ENCODE measurements at regions not wholly inside any gene's neighbourhood (a gene's known extent, or its start where the extent isn't known, plus 50 kb on each side); places are given as distances from the start of the nearest gene placed in this dataset.

GRCh38 chr11:10913075-10913474 lies 55.2 kb upstream of the ZBED5 start:
- Histone ChIP-seq H3K4ac (ENCODE audit: low read depth, low read length) (no peak overlapping the region), H3K9ac (ENCODE audit: low read length) (no peak overlapping the region), H3K23ac (ENCODE audit: low read length) (no peak overlapping the region), H2BK120ac (ENCODE audit: insufficient read depth, low read length, poor library complexity) (no peak overlapping the region), H3K79me2 (ENCODE audit: control insufficient read depth, insufficient read depth, low read length, poor library complexity) (no peaks in the 10 kb centered on the region), H4K8ac (ENCODE audit: low read depth, low read length) (no peak overlapping the region), H3K4me3 (ENCODE audit: low read depth, low read length) (no peak overlapping the region), H3K79me1 (ENCODE audit: low read length) (no peaks in the 10 kb centered on the region), H2AK5ac (ENCODE audit: low read length) (no peak overlapping the region), H3K27me3 (ENCODE audit: insufficient read depth, low read length) (no peaks in the 10 kb centered on the region), H3K4me1 (ENCODE audit: control insufficient read depth in 1 of 2, insufficient read depth in 2 of 2, low read length in 2 of 2) (peaks cover 0 to 1% of the 10 kb centered on the region in 2 experiments), H2BK5ac (ENCODE audit: low read depth, low read length, poor library complexity) (no peak overlapping the region), H4K91ac (ENCODE audit: low read depth, low read length) (no peak overlapping the region), H3K27ac (ENCODE audit: low read depth, low read length) (no peak overlapping the region), H3K14ac (ENCODE audit: low read length) (no peak overlapping the region), H3K4me2 (ENCODE audit: low read length) (no peak overlapping the region), H3K36me3 (ENCODE audit: control insufficient read depth in 1 of 2, insufficient read depth in 2 of 2, low read length in 2 of 2) (no peaks in the 10 kb centered on the region), H3K9me3 (ENCODE audit: insufficient read depth, low read depth, low read length) (peaks cover 8% of the 10 kb centered on the region), H4K12ac (ENCODE audit: low read depth, low read length) (no peak overlapping the region), H3K18ac (ENCODE audit: low read length) (no peak overlapping the region), H2BK12ac (ENCODE audit: low read length) (no peak overlapping the region), H2AFZ (ENCODE audit: insufficient read depth, low read length, poor library complexity) (no peak overlapping the region)
- no CpG with 5 or more reads among the region's 1 CpG for WGBS (ENCODE audit: extremely low coverage, insufficient coverage, insufficient read length)
- DNase-seq: no peak

DNA sequence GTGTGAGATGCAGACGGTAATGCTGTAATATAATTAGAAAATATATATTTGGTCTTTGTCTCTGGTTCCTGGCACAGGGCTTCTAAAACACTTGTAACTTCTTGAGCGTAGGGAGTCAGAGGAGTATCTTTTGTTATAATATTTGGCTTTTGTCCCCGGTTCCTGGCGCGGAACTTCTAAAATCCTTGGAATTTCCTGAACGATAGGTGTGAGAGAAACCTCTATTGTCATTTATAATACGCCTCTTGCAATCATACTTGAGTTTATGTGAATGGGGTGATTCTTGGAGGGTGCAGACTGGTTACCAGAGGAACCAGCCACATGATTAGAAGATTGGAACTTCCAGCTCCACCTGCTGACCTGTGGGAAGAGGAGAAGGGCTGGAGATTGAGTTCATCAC lies 54.1 kb upstream of the ZBED5 start:
- H3K4me3 ChIP-seq (ENCODE audit: low read depth, low read length): no peak overlapping the region
- no peak overlapping the region for H2AFZ ChIP-seq (ENCODE audit: insufficient read depth, low read length, poor library complexity)
- no peak overlapping the region for H3K4me2 ChIP-seq (ENCODE audit: low read length)
- no CpG with 5 or more reads among the region's 7 CpGs for WGBS (ENCODE audit: extremely low coverage, insufficient coverage, insufficient read length)
- peaks cover 2% of the 10 kb centered on the region for H3K9me3 ChIP-seq (ENCODE audit: insufficient read depth, low read depth, low read length)
- H3K23ac ChIP-seq (ENCODE audit: low read length): no peak overlapping the region
- H3K18ac ChIP-seq (ENCODE audit: low read length): no peak overlapping the region
- H4K8ac ChIP-seq (ENCODE audit: low read depth, low read length): no peak overlapping the region
- no peaks in the 10 kb centered on the region for H3K79me2 ChIP-seq (ENCODE audit: control insufficient read depth, insufficient read depth, low read length, poor library complexity)
- H3K14ac ChIP-seq (ENCODE audit: low read length): no peak overlapping the region
- no peaks in the 10 kb centered on the region for H3K36me3 ChIP-seq (ENCODE audit: control insufficient read depth in 1 of 2, insufficient read depth in 2 of 2, low read length in 2 of 2)
- H3K27ac ChIP-seq (ENCODE audit: low read depth, low read length): no peak overlapping the region
- no peak overlapping the region for H2AK5ac ChIP-seq (ENCODE audit: low read length)
- no peak overlapping the region for H3K4ac ChIP-seq (ENCODE audit: low read depth, low read length)
- peaks cover 0 to 3% of the 10 kb centered on the region in 2 experiments for H3K4me1 ChIP-seq (ENCODE audit: control insufficient read depth in 1 of 2, insufficient read depth in 2 of 2, low read length in 2 of 2)
- H3K27me3 ChIP-seq (ENCODE audit: insufficient read depth, low read length): no peaks in the 10 kb centered on the region
- DNase-seq: no peak
- no peak overlapping the region for H4K12ac ChIP-seq (ENCODE audit: low read depth, low read length)
- H2BK120ac ChIP-seq (ENCODE audit: insufficient read depth, low read length, poor library complexity): no peak overlapping the region
- H2BK12ac ChIP-seq (ENCODE audit: low read length): no peak overlapping the region
- no peak overlapping the region for H4K91ac ChIP-seq (ENCODE audit: low read depth, low read length)
- no peak overlapping the region for H3K9ac ChIP-seq (ENCODE audit: low read length)
- no peak overlapping the region for H2BK5ac ChIP-seq (ENCODE audit: low read depth, low read length, poor library complexity)
- no peaks in the 10 kb centered on the region for H3K79me1 ChIP-seq (ENCODE audit: low read length)

GRCh38 chr11:10909141-10909883 lies 51.5 kb upstream of the ZBED5 start:
- no CpG with 5 or more reads among the region's 8 CpGs for WGBS (ENCODE audit: extremely low coverage, insufficient coverage, insufficient read length)
- H4K12ac ChIP-seq (ENCODE audit: low read depth, low read length): no peak overlapping the region
- no peak overlapping the region for H4K8ac ChIP-seq (ENCODE audit: low read depth, low read length)
- H3K23ac ChIP-seq (ENCODE audit: low read length): no peak overlapping the region
- peaks cover 0 to 3% of the 10 kb centered on the region in 2 experiments for H3K4me1 ChIP-seq (ENCODE audit: control insufficient read depth in 1 of 2, insufficient read depth in 2 of 2, low read length in 2 of 2)
- no peaks in the 10 kb centered on the region for H3K79me1 ChIP-seq (ENCODE audit: low read length)
- H3K4me3 ChIP-seq (ENCODE audit: low read depth, low read length): no peak overlapping the region
- H3K14ac ChIP-seq (ENCODE audit: low read length): no peak overlapping the region
- H2AFZ ChIP-seq (ENCODE audit: insufficient read depth, low read length, poor library complexity): no peak overlapping the region
- H3K36me3 ChIP-seq (ENCODE audit: control insufficient read depth in 1 of 2, insufficient read depth in 2 of 2, low read length in 2 of 2): no peaks in the 10 kb centered on the region
- H3K18ac ChIP-seq (ENCODE audit: low read length): no peak overlapping the region
- H3K27me3 ChIP-seq (ENCODE audit: insufficient read depth, low read length): no peaks in the 10 kb centered on the region
- no peak overlapping the region for H2BK12ac ChIP-seq (ENCODE audit: low read length)
- H3K4ac ChIP-seq (ENCODE audit: low read depth, low read length): no peak overlapping the region
- H2BK120ac ChIP-seq (ENCODE audit: insufficient read depth, low read length, poor library complexity): no peak overlapping the region
- no peak overlapping the region for H4K91ac ChIP-seq (ENCODE audit: low read depth, low read length)
- H3K9ac ChIP-seq (ENCODE audit: low read length): no peak overlapping the region
- no peak overlapping the region for H2AK5ac ChIP-seq (ENCODE audit: low read length)
- H3K79me2 ChIP-seq (ENCODE audit: control insufficient read depth, insufficient read depth, low read length, poor library complexity): no peaks in the 10 kb centered on the region
- H3K4me2 ChIP-seq (ENCODE audit: low read length): no peak overlapping the region
- H2BK5ac ChIP-seq (ENCODE audit: low read depth, low read length, poor library complexity): no peak overlapping the region
- H3K27ac ChIP-seq (ENCODE audit: low read depth, low read length): no peak overlapping the region
- no peak for DNase-seq
- H3K9me3 ChIP-seq (ENCODE audit: insufficient read depth, low read depth, low read length): peaks cover 2% of the 10 kb centered on the region

DNA sequence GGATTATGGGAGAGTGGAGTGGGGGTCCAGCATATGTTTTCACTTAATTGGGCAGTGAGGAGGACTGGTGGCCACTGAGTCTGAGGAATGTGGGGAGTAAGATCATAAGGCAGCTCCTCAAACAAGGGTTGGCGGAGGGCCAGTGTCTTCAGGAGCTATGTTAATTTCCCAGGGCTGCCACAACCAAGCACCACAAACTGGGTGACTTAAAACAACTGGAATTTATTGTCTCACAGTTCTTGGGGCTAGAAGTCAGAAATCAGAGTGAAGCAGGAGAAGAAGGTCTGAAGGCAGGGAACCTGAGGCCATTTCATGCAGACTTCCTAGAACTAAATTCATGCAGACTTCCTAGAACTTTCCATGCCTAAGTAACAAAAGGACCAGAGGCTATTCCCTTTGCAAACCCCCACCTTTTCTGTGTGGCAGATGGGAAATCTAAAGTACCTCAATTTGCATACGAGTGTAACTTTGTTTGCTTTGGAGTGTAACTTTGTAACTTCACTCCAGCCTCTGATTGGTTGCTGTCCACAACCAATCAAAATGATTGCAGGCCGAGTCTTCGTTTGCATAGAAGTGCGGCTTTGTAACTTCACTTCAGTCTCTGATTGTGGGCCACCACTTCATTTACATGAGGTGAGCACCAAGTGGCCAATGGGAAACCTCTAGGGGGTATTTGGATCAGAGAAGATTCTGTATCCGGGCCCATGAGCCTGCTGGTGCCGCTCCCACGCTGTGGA lies 50.5 kb upstream of the ZBED5 start:
- WGBS (ENCODE audit: extremely low coverage, insufficient coverage, insufficient read length): no CpG with 5 or more reads among the region's 8 CpGs
- Histone ChIP-seq H3K27me3 (ENCODE audit: insufficient read depth, low read length) (no peaks in the 10 kb centered on the region), H4K91ac (ENCODE audit: low read depth, low read length) (no peak overlapping the region), H4K8ac (ENCODE audit: low read depth, low read length) (no peak overlapping the region), H3K23ac (ENCODE audit: low read length) (no peak overlapping the region), H3K27ac (ENCODE audit: low read depth, low read length) (no peak overlapping the region), H3K4me3 (ENCODE audit: low read depth, low read length) (no peak overlapping the region), H2BK120ac (ENCODE audit: insufficient read depth, low read length, poor library complexity) (no peak overlapping the region), H3K4me1 (ENCODE audit: control insufficient read depth in 1 of 2, insufficient read depth in 2 of 2, low read length in 2 of 2) (peaks cover 0 to 3% of the 10 kb centered on the region in 2 experiments), H3K9ac (ENCODE audit: low read length) (no peak overlapping the region), H2AK5ac (ENCODE audit: low read length) (no peak overlapping the region), H3K79me2 (ENCODE audit: control insufficient read depth, insufficient read depth, low read length, poor library complexity) (no peaks in the 10 kb centered on the region), H3K18ac (ENCODE audit: low read length) (no peak overlapping the region), H2AFZ (ENCODE audit: insufficient read depth, low read length, poor library complexity) (no peak overlapping the region), H3K4me2 (ENCODE audit: low read length) (no peak overlapping the region), H2BK5ac (ENCODE audit: low read depth, low read length, poor library complexity) (no peak overlapping the region), H4K12ac (ENCODE audit: low read depth, low read length) (no peak overlapping the region), H3K36me3 (ENCODE audit: control insufficient read depth in 1 of 2, insufficient read depth in 2 of 2, low read length in 2 of 2) (no peaks in the 10 kb centered on the region), H2BK12ac (ENCODE audit: low read length) (no peak overlapping the region), H3K79me1 (ENCODE audit: low read length) (no peaks in the 10 kb centered on the region), H3K14ac (ENCODE audit: low read length) (no peak overlapping the region), H3K9me3 (ENCODE audit: insufficient read depth, low read depth, low read length) (no peaks in the 10 kb centered on the region), H3K4ac (ENCODE audit: low read depth, low read length) (no peak overlapping the region)
- DNase-seq: no peak

Data from trophoblast cell (in vitro differentiated cells and primary cell).